HCT116 (cell line): ENCODE measurements at regions not wholly inside any gene's neighbourhood (a gene's known extent, or its start where the extent isn't known, plus 50 kb on each side); places are given as distances from the start of the nearest gene placed in this dataset.

Experiments
- ATAC-seq: fragments of 200-7000 bp; cut with Tn5 transposase; 2 replicates; pipeline ENCODE4 v1.9.1; 2020; ENCODE audit warnings: mild to moderate bottlenecking, moderate library complexity
- BruUV-seq: library from RNA; stranded (reverse); fragments of 400-500 nt; replicated peaks from 2 replicates; lab custom pipeline; 2021; lab: Mats Ljungman, UMichigan
- CTCF ChIA-PET: fragments of 300-600 bp; sonication (Branson Sonifier 250); formaldehyde crosslinking; loops from one replicate; lab custom pipeline; 2021; ENCODE audit warnings: antibody characterized with exemption; lab: Charles Lee
- POLR2A ChIA-PET: fragments of 300-600, 350-600 bp; sonication (Branson Sonifier 250); formaldehyde crosslinking; loops from one replicate; lab custom pipeline; 2021; ENCODE audit warnings: antibody characterized with exemption; lab: Charles Lee
- RAD21 ChIA-PET, 2 experiments: fragments of 300-600 bp; sonication (Branson Sonifier 250); formaldehyde crosslinking; loops; one replicate each; lab custom pipeline; 2023; ENCODE audit warnings: low total read pairs in 2 of 2; ENCODE audit not compliant: uncharacterized antibody in 2 of 2, unreplicated experiment in 2 of 2, low non-redundant PET in 1 of 2; lab: Charles Lee
- DNase-seq: peaks from one replicate; pipeline ENCODE4 v3.0.0-alpha.2; 2010; ENCODE audit warnings: low read depth, low spot score
- H2AFZ ChIP-seq: fragments of 200-600 bp; shearing (Covaris generic), sonication (generic); 2 replicates; pipeline ENCODE4 v1.6.1; 2017; ENCODE audit warnings: low read depth, mixed run types, mixed read lengths, antibody characterized with exemption, low read length; ENCODE audit not compliant: poor library complexity, severe bottlenecking
- H3K27ac ChIP-seq: 2 replicates; pipeline ENCODE4 v1.5.1; 2012; ENCODE audit warnings: low read depth, low read length
- H3K27me3 ChIP-seq: fragments of 200-600 bp; sonication (generic); 2 replicates; pipeline ENCODE4 v1.6.1; 2016; ENCODE audit warnings: mixed run types, low read length, mixed read lengths; ENCODE audit not compliant: insufficient read depth
- H3K36me3 ChIP-seq, 2 experiments: fragments of 200-500 bp in 1 of 2; fragments of 200-600 bp in 1 of 2; sonication (Bioruptor generic) in 1 of 2; sonication (generic) in 1 of 2; 2 replicates each; pipeline versions ENCODE4 v1.5.1 to v1.6.1; 2014 to 2016; ENCODE audit warnings: low read length in 2 of 2, inconsistent platforms in 1 of 2, mixed read lengths in 1 of 2, mixed run types in 1 of 2; ENCODE audit not compliant: insufficient read depth in 2 of 2, control insufficient read depth in 1 of 2
- H3K4me1 ChIP-seq, 2 experiments: fragments of 200-600 bp in 1 of 2; sonication (generic) in 1 of 2; 2 replicates each; pipeline versions ENCODE4 v1.5.1 to v1.6.1; 2012 to 2017; ENCODE audit warnings: low read length in 2 of 2, inconsistent platforms in 1 of 2, mild to moderate bottlenecking in 1 of 2, mixed read lengths in 1 of 2, mixed run types in 1 of 2, moderate library complexity in 1 of 2; ENCODE audit not compliant: insufficient read depth in 2 of 2, control insufficient read depth in 1 of 2
- H3K4me2 ChIP-seq: fragments of 200-600 bp; sonication (generic); 2 replicates; pipeline ENCODE4 v1.6.1; 2017; ENCODE audit warnings: mixed run types, low read length, mixed read lengths
- H3K4me3 ChIP-seq, 2 experiments: fragments of 200-600 bp in 1 of 2; sonication (generic) in 1 of 2; replicated peaks in 1 of 2; 2 replicates each; pipeline ENCODE4 v1.5.1; 2011 to 2016; ENCODE audit warnings: low read length in 2 of 2, control low read depth in 1 of 2, low read depth in 1 of 2, mild to moderate bottlenecking in 1 of 2, mixed read lengths in 1 of 2, mixed run types in 1 of 2
- H3K79me2 ChIP-seq: fragments of 200-600 bp; sonication (generic); 2 replicates; pipeline ENCODE4 v1.6.1; 2017; ENCODE audit warnings: mild to moderate bottlenecking, mixed run types, low read length, moderate library complexity, mixed read lengths; ENCODE audit not compliant: insufficient read depth
- H3K9ac ChIP-seq: fragments of 200-600 bp; sonication (generic); 2 replicates; pipeline ENCODE4 v1.6.1; 2016; ENCODE audit warnings: low read length, mixed read lengths
- H3K9me2 ChIP-seq: fragments of 200-600 bp; sonication (generic), shearing (Covaris generic); 2 replicates; pipeline ENCODE4 v1.6.1; 2017; ENCODE audit warnings: mixed run types, mild to moderate bottlenecking, moderate library complexity; ENCODE audit not compliant: insufficient read depth
- H3K9me3 ChIP-seq, 2 experiments: fragments of 200-500 bp in 1 of 2; fragments of 200-600 bp in 1 of 2; sonication (Bioruptor generic) in 1 of 2; sonication (generic) in 1 of 2; 2 replicates each; pipeline ENCODE4 v1.6.1; 2014 to 2017; ENCODE audit warnings: low read length in 2 of 2, mixed read lengths in 2 of 2, inconsistent platforms in 1 of 2, low read depth in 1 of 2, mild to moderate bottlenecking in 1 of 2, mixed run types in 1 of 2, moderate library complexity in 1 of 2; ENCODE audit not compliant: control insufficient read depth in 1 of 2, insufficient read depth in 1 of 2
- H4K20me1 ChIP-seq: fragments of 200-600 bp; sonication (generic), shearing (Covaris generic); 2 replicates; pipeline ENCODE4 v1.6.1; 2017; ENCODE audit warnings: mixed run types, mild to moderate bottlenecking, moderate library complexity; ENCODE audit not compliant: insufficient read depth
- EGR1 ChIP-seq: IDR thresholded peaks from 2 replicates; pipeline ENCODE4 v1.6.1; 2012; ENCODE audit warnings: low read depth
- EZH2 ChIP-seq: fragments of 200-600 bp; sonication (generic); IDR thresholded peaks from 2 replicates; pipeline ENCODE4 v1.6.1; 2017; ENCODE audit warnings: antibody characterized with exemption, mixed run types
- POLR2A ChIP-seq: IDR thresholded peaks from 2 replicates; pipeline ENCODE4 v1.7.0; 2011; ENCODE audit warnings: borderline replicate concordance; ENCODE audit not compliant: insufficient read depth, insufficient read length; ENCODE audit errors: extremely low read depth
- SIN3A ChIP-seq: IDR thresholded peaks from 2 replicates; pipeline ENCODE4 v1.6.1; 2012; ENCODE audit warnings: low read depth
- SP1 ChIP-seq: IDR thresholded peaks from 2 replicates; pipeline ENCODE4 v1.6.1; 2012; ENCODE audit warnings: low read depth
- TCF7L2 ChIP-seq: IDR thresholded peaks from 2 replicates; pipeline ENCODE4 v1.7.0; 2011; ENCODE audit warnings: borderline replicate concordance, inconsistent platforms; ENCODE audit not compliant: insufficient read depth, insufficient read length; ENCODE audit errors: extremely low read depth
- ZFX ChIP-seq: fragments of 450-650 bp; IDR thresholded peaks from 2 replicates; pipeline ENCODE4 v1.6.1; 2017
- ZNF274 ChIP-seq: fragments of 200-500 bp; sonication (Bioruptor generic); IDR thresholded peaks from 2 replicates; pipeline ENCODE4 v1.6.1; 2014; ENCODE audit warnings: mild to moderate bottlenecking, low read depth, low read length, inconsistent platforms
- intact Hi-C: fragments of 100-400 bp; cut with micrococcal nuclease; formaldehyde crosslinking; loops from 2 replicates; pipeline ENCODE4 v1.10.0; 2022
- TF ChIP-seq, protein P1 (sequence below), 3 experiments: fragments of 200-600 bp in 1 of 3; sonication (generic) in 1 of 3; IDR thresholded peaks in 2 of 3; conservative IDR thresholded peaks in 1 of 3; 2 replicates each; pipeline ENCODE4 v1.5.1; 2012 to 2017; ENCODE audit warnings: low read depth in 2 of 3, low read length in 2 of 3, antibody characterized with exemption in 1 of 3, borderline replicate concordance in 1 of 3, control low read depth in 1 of 3, mild to moderate bottlenecking in 1 of 3, mixed read lengths in 1 of 3, mixed run types in 1 of 3, moderate library complexity in 1 of 3; ENCODE audit not compliant: insufficient read depth in 1 of 3
- TF ChIP-seq, protein P2 (sequence below): IDR thresholded peaks from 2 replicates; pipeline ENCODE4 v1.6.1; 2012
- TF ChIP-seq, protein P3 (sequence below): IDR thresholded peaks from 2 replicates; pipeline ENCODE4 v1.6.1; 2012; ENCODE audit warnings: low read depth

DNA sequence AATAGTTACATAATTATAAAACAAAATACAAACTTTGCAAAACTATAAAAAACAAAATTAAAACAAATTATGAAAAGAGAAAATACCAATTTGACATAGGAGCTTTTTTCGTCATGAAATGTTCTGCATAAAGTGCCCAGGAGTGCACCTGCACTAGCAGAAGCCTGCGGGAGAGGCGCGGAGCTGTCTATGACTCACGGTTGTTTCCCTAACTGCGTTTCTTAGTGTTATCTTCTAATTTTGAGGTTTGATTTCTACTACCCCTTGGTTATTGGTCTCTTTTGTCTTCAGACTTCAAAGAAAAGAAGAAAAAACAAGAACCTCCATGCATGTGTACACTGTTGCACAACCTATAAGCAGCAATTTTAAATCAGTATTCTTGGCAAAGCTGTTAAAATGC, 740.9 kb upstream of the LRRC4C start:
- ChIA-PET RAD21 (no interaction called here), CTCF (no interaction called here), POLR2A (no interaction called here)
- DNase-seq = no peak
- Histone ChIP-seq H3K36me3 (no peaks in the 10 kb centered on the region), H3K4me1 (no peaks in the 10 kb centered on the region), H3K9me3 (peaks cover 4 to 18% of the 10 kb centered on the region in 2 experiments; a peak in 2 of 4 replicates), H3K79me2 (no peaks in the 10 kb centered on the region), H3K4me2 (no peak overlapping the region), H3K9me2 (no peaks in the 10 kb centered on the region), H3K9ac (no peak overlapping the region), H2AFZ (no peak overlapping the region), H3K4me3 (no peak overlapping the region), H4K20me1 (no peaks in the 10 kb centered on the region), H3K27me3 (no peaks in the 10 kb centered on the region), H3K27ac (no peak overlapping the region)
- TF ChIP-seq ZFX (no peak), ZNF274 (no peak), POLR2A (no peak), TCF7L2 (no peak), SP1 (no peak), SIN3A (no peak), EZH2 (no peak), EGR1 (no peak)
- TF ChIP-seq, protein P1, sequence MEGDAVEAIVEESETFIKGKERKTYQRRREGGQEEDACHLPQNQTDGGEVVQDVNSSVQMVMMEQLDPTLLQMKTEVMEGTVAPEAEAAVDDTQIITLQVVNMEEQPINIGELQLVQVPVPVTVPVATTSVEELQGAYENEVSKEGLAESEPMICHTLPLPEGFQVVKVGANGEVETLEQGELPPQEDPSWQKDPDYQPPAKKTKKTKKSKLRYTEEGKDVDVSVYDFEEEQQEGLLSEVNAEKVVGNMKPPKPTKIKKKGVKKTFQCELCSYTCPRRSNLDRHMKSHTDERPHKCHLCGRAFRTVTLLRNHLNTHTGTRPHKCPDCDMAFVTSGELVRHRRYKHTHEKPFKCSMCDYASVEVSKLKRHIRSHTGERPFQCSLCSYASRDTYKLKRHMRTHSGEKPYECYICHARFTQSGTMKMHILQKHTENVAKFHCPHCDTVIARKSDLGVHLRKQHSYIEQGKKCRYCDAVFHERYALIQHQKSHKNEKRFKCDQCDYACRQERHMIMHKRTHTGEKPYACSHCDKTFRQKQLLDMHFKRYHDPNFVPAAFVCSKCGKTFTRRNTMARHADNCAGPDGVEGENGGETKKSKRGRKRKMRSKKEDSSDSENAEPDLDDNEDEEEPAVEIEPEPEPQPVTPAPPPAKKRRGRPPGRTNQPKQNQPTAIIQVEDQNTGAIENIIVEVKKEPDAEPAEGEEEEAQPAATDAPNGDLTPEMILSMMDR (IDR thresholded peaks at IDR 0.05 in 2 of 3, conservative IDR thresholded peaks at IDR 0.05 in 1 of 3; ENCODE audit: borderline replicate concordance in 1 of 3, insufficient read depth in 1 of 3, low read depth in 2 of 3, low read length in 2 of 3) = no peak
- TF ChIP-seq, protein P2, sequence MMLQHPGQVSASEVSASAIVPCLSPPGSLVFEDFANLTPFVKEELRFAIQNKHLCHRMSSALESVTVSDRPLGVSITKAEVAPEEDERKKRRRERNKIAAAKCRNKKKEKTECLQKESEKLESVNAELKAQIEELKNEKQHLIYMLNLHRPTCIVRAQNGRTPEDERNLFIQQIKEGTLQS = no peak
- TF ChIP-seq, protein P3, sequence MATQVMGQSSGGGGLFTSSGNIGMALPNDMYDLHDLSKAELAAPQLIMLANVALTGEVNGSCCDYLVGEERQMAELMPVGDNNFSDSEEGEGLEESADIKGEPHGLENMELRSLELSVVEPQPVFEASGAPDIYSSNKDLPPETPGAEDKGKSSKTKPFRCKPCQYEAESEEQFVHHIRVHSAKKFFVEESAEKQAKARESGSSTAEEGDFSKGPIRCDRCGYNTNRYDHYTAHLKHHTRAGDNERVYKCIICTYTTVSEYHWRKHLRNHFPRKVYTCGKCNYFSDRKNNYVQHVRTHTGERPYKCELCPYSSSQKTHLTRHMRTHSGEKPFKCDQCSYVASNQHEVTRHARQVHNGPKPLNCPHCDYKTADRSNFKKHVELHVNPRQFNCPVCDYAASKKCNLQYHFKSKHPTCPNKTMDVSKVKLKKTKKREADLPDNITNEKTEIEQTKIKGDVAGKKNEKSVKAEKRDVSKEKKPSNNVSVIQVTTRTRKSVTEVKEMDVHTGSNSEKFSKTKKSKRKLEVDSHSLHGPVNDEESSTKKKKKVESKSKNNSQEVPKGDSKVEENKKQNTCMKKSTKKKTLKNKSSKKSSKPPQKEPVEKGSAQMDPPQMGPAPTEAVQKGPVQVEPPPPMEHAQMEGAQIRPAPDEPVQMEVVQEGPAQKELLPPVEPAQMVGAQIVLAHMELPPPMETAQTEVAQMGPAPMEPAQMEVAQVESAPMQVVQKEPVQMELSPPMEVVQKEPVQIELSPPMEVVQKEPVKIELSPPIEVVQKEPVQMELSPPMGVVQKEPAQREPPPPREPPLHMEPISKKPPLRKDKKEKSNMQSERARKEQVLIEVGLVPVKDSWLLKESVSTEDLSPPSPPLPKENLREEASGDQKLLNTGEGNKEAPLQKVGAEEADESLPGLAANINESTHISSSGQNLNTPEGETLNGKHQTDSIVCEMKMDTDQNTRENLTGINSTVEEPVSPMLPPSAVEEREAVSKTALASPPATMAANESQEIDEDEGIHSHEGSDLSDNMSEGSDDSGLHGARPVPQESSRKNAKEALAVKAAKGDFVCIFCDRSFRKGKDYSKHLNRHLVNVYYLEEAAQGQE = no peak
- BruUV-seq = no TSS peak
- no peak for ATAC-seq
- intact Hi-C loops = no loop called here
